C4-2B (cell line): ENCODE measurements at regions not wholly inside any gene's neighbourhood (a gene's known extent, or its start where the extent isn't known, plus 50 kb on each side); places are given as distances from the start of the nearest gene placed in this dataset.

Source experiments
- CTCF ChIP-seq: fragments of 450-650 bp; conservative IDR thresholded peaks from 2 replicates; pipeline ENCODE4 v1.5.1; 2017; ENCODE audit warnings: mild to moderate bottlenecking
- ZFX ChIP-seq: fragments of 450-650 bp; IDR thresholded peaks from 2 replicates; pipeline ENCODE4 v1.6.1; 2017

GRCh38 chr4:56215901-56216300 is 171.4 kb downstream of the AASDH start:
- TF ChIP-seq CTCF (no peak), ZFX (no peak)
